ENCODE measurements at regions not wholly inside any gene's neighbourhood (a gene's known extent, or its start where the extent isn't known, plus 50 kb on each side); places are given as distances from the start of the nearest gene placed in this dataset.

DNA sequence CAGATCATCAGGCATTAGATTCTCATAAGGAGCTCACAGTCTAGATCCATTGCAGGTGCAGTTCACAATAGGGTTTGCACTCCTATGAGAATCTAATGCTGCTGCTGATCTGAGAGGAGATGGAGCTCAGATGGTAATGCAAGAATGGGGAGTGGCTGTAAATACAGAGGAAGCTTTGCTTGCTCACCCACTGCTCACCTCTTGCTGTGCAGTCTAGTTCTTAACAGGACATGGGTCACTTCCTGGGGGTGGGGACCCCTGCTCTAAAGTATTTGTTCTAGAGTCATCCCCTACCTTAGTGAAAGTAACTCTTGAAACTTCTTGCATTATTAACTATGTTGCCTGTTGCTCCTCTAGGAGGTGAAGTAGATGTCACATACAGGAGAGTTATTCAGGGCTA lies 171.3 kb upstream of the PARD3B start:
- no peak overlapping the region for H3K4me3 ChIP-seq (ENCODE audit: low read length)

DNA sequence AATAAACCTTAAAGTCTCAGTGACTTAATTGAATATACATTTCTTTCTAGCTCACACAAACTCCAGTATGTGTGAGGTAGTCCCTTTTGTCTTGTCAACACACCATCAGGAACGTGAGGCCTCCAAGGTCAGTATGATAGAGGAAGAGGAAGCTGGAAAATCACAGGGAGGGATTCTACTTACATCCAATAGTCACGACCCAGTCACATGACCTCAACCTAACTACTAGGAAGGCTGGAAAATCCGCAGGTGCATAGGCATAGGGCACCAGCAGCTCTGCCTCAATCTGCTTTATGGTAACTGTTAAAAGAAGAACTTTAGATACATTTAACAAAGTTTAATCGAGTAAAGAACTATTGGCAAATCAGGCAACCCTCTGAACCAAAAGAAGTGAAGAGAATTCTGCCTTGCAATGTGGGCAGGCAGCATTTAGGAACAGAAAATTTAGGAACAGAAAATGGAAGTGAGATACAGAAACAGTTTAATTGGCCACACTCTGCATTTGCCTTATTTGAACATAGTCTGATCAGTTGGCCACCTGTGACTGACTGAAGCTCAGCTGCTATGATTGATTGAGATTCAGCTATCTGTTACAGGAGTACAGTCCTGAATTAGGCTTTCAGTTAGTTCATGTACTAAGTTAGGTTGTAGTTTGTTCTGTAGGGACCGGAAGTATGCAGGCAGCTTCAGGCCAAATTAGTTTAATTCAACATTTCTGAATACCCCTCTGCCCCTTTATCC lies 165.0 kb upstream of the PARD3B start:
- H3K4me1 ChIP-seq (ENCODE audit: control insufficient read depth, insufficient read depth, low read length) = no peaks in the 10 kb centered on the region
- H3K4me1 Mint-ChIP-seq = no peaks in the 10 kb centered on the region
- 81% methylated on average over 2 of the region's 5 CpGs for WGBS (ENCODE audit: insufficient coverage)
- TF ChIP-seq, protein P1, sequence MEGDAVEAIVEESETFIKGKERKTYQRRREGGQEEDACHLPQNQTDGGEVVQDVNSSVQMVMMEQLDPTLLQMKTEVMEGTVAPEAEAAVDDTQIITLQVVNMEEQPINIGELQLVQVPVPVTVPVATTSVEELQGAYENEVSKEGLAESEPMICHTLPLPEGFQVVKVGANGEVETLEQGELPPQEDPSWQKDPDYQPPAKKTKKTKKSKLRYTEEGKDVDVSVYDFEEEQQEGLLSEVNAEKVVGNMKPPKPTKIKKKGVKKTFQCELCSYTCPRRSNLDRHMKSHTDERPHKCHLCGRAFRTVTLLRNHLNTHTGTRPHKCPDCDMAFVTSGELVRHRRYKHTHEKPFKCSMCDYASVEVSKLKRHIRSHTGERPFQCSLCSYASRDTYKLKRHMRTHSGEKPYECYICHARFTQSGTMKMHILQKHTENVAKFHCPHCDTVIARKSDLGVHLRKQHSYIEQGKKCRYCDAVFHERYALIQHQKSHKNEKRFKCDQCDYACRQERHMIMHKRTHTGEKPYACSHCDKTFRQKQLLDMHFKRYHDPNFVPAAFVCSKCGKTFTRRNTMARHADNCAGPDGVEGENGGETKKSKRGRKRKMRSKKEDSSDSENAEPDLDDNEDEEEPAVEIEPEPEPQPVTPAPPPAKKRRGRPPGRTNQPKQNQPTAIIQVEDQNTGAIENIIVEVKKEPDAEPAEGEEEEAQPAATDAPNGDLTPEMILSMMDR (IDR thresholded peaks at IDR 0.05) = no peak
- H3K27me3 Mint-ChIP-seq (ENCODE audit: low read depth in 2 of 2) = peaks cover 0 to 3% of the 10 kb centered on the region in 2 donors
- H3K9me3 ChIP-seq (ENCODE audit: control insufficient read depth, insufficient read depth, low read length) = no peaks in the 10 kb centered on the region
- intact Hi-C loops (cut with micrococcal nuclease) = no loop called here
- no peaks in the 10 kb centered on the region for H3K36me3 Mint-ChIP-seq
- no peak for ATAC-seq
- DNase-seq = no peak
- no peak overlapping the region for H3K4me3 ChIP-seq (ENCODE audit: low read length)
- no peak overlapping the region for H3K27ac Mint-ChIP-seq
- H3K27ac ChIP-seq (ENCODE audit: low read length) = no peak overlapping the region
- H3K9me3 Mint-ChIP-seq = peaks cover 2 to 4% of the 10 kb centered on the region in 2 donors
- no peaks in the 10 kb centered on the region for H3K27me3 ChIP-seq (ENCODE audit: control insufficient read depth, insufficient read depth, low read length)
- no peak overlapping the region for H3K4me3 Mint-ChIP-seq
- no peaks in the 10 kb centered on the region for H3K36me3 ChIP-seq (ENCODE audit: control insufficient read depth, insufficient read depth, low read length)

More for the DNA sequence above, 171.3 kb upstream of the PARD3B start:
- ATAC-seq (no peak), DNase-seq (no peak)
- Mint-ChIP-seq H3K27me3 (ENCODE audit: low read depth in 2 of 2) (peaks cover 0 to 3% of the 10 kb centered on the region in 2 donors), H3K4me1 (no peaks in the 10 kb centered on the region), H3K4me3 (no peak overlapping the region), H3K9me3 (peaks cover 0 to 4% of the 10 kb centered on the region in 2 donors), H3K36me3 (no peaks in the 10 kb centered on the region), H3K27ac (no peak overlapping the region)
- H3K27ac ChIP-seq (ENCODE audit: low read length) = no peak overlapping the region
- TF ChIP-seq, protein P1 (IDR thresholded peaks at IDR 0.05) = no peak
- no peaks in the 10 kb centered on the region for H3K36me3 ChIP-seq (ENCODE audit: control insufficient read depth, insufficient read depth, low read length)
- H3K27me3 ChIP-seq (ENCODE audit: control insufficient read depth, insufficient read depth, low read length) = no peaks in the 10 kb centered on the region
- intact Hi-C loops (cut with micrococcal nuclease) = no loop called here
- H3K4me1 ChIP-seq (ENCODE audit: control insufficient read depth, insufficient read depth, low read length) = no peaks in the 10 kb centered on the region
- no peaks in the 10 kb centered on the region for H3K9me3 ChIP-seq (ENCODE audit: control insufficient read depth, insufficient read depth, low read length)

DNA sequence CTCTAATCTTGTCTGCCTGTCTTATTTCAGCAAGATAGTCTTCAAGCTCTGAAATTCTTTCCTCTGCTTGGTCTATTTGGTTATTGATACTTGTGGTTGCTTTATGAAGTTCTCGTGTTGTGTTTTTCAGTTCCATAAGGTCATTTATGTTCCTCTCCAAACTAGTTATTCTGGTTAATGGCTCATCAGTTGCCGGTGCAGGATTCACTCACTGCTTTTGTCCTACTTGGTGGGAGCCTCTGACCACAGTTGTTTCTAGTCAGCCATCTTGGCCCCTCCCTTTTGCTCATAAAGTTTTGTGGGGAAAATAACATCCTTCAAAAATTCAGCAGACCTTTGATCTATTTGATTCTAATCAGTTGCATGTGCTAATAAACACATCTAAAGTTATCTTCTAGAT lies 158.6 kb upstream of the PARD3B start:
- Mint-ChIP-seq H3K27me3 (ENCODE audit: low read depth in 2 of 2) (no peaks in the 10 kb centered on the region), H3K4me3 (no peak overlapping the region)

More for the DNA sequence above, 158.6 kb upstream of the PARD3B start:
- ATAC-seq (no peak), DNase-seq (no peak)
- no peaks in the 10 kb centered on the region for H3K9me3 ChIP-seq (ENCODE audit: control insufficient read depth, insufficient read depth, low read length)
- H3K36me3 ChIP-seq (ENCODE audit: control insufficient read depth, insufficient read depth, low read length) = no peaks in the 10 kb centered on the region
- Mint-ChIP-seq H3K9me3 (peaks cover 0 to 4% of the 10 kb centered on the region in 2 donors), H3K36me3 (no peaks in the 10 kb centered on the region), H3K27ac (no peak overlapping the region), H3K4me1 (no peaks in the 10 kb centered on the region)
- no peaks in the 10 kb centered on the region for H3K4me1 ChIP-seq (ENCODE audit: control insufficient read depth, insufficient read depth, low read length)
- H3K27ac ChIP-seq (ENCODE audit: low read length) = no peak overlapping the region
- no peak overlapping the region for H3K4me3 ChIP-seq (ENCODE audit: low read length)
- TF ChIP-seq, protein P1 (IDR thresholded peaks at IDR 0.05) = no peak
- WGBS (ENCODE audit: insufficient coverage) = 91% methylated on average over 2 of the region's 2 CpGs
- intact Hi-C loops (cut with micrococcal nuclease) = no loop called here
- no peaks in the 10 kb centered on the region for H3K27me3 ChIP-seq (ENCODE audit: control insufficient read depth, insufficient read depth, low read length)
